Breast epithelium (tissue), 4 donors: ENCODE measurements at regions not wholly inside any gene's neighbourhood (a gene's known extent, or its start where the extent isn't known, plus 50 kb on each side); places are given as distances from the start of the nearest gene placed in this dataset.

Source experiments
- DNase-seq, 2 donors: peaks; one replicate each; pipeline ENCODE4 v3.0.0-alpha.2; 2019; ENCODE audit warnings: low spot score in 2 of 2
- H3K27ac ChIP-seq, 2 donors: fragments of 200-600 bp; sonication (generic) in 1 of 2; one replicate each; pipeline ENCODE4 v1.5.1; 2016 to 2019; ENCODE audit warnings: mild to moderate bottlenecking in 1 of 2
- H3K27me3 ChIP-seq, 2 donors: fragments of 200-600 bp; sonication (generic) in 1 of 2; one replicate each; pipeline versions ENCODE4 v1.5.1 to v1.6.0; 2017 to 2019; ENCODE audit warnings: control low read depth in 1 of 2, mild to moderate bottlenecking in 1 of 2
- H3K36me3 ChIP-seq: fragments of 200-600 bp; one replicate; pipeline ENCODE4 v1.5.1; 2019
- H3K4me1 ChIP-seq, 2 donors: fragments of 200-600 bp; sonication (generic); one replicate each; pipeline ENCODE4 v1.5.1; 2016 to 2019; ENCODE audit warnings: control low read depth in 1 of 2
- H3K4me3 ChIP-seq, 3 donors: fragments of 200-600 bp; sonication (generic); 1 replicate in 2 of 3; 2 replicates in 1 of 3; pipeline ENCODE4 v1.5.1; 2016 to 2019; ENCODE audit warnings: mild to moderate bottlenecking in 3 of 3, moderate library complexity in 2 of 3
- H3K9me3 ChIP-seq, 2 donors: fragments of 200-600 bp; sonication (generic) in 1 of 2; one replicate each; pipeline ENCODE4 v1.5.1; 2016 to 2019; ENCODE audit warnings: control low read depth in 1 of 2
- POLR2A ChIP-seq: fragments of 450-650 bp; IDR thresholded peaks from one replicate; pipeline ENCODE4 v1.6.1; 2016; ENCODE audit warnings: antibody characterized with exemption, mild to moderate bottlenecking, moderate library complexity
- POLR2AphosphoS5 ChIP-seq, 3 donors: sonication (generic); formaldehyde crosslinking; IDR thresholded peaks; one replicate each; pipeline ENCODE4 v1.6.1; 2017; ENCODE audit warnings: antibody characterized with exemption in 3 of 3
- intact Hi-C: fragments of 100-400 bp; cut with DNase I; formaldehyde crosslinking; loops from one replicate; pipeline ENCODE4 v1.15.1; 2023; ENCODE audit warnings: low total_unique reads
- TF ChIP-seq, protein P1 (sequence below), 3 donors: fragments of 450-650 bp; IDR thresholded peaks; one replicate each; pipeline ENCODE4 v1.5.1; 2016 to 2017; ENCODE audit warnings: antibody characterized with exemption in 3 of 3, mild to moderate bottlenecking in 3 of 3, moderate library complexity in 3 of 3

DNA sequence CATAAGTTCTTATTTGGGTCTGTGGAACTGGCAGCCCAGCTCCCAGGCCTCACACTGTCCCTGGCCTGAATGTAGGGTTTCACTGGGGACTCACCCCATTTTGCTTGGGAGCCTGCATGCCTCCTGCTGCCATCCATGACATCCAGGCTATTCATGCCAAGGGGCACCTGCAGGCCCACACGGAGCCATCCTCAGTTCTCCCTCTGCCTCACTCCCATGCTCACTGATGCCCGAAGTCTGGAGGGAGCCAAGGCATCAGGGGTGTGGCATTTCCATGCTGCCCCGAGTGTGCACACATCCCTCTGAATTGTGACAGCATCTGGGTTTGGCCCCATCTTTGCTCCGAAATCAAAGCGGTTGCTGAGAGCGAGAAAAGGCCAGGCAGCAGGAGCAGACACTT lies 67.4 kb upstream of the ZNF804A start:
- DNase-seq, result no peak
- intact Hi-C loops, result no loop called here

DNA sequence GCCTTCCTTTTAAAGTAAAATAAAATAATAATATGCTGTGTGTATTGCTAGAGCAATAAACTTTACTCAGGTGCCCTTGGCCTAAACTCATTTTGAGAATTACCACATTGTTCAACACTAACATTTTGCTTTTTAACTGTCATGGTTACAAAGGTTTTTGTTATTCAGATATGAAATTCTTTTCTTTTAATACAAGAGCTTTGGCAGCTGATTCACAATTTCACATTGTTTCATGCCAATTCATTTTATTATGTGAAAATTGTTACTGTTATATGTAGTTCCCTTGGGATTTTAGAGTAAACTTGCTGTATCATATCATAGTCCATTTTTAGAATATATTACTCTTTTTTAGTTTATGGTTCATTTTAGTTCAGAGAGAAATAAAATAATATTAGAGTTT lies 65.8 kb upstream of the ZNF804A start:
- no peak overlapping the region for H3K27ac ChIP-seq
- TF ChIP-seq POLR2AphosphoS5 (IDR thresholded peaks at IDR 0.05), result no peak
- no peak for TF ChIP-seq POLR2A
- TF ChIP-seq, protein P1, sequence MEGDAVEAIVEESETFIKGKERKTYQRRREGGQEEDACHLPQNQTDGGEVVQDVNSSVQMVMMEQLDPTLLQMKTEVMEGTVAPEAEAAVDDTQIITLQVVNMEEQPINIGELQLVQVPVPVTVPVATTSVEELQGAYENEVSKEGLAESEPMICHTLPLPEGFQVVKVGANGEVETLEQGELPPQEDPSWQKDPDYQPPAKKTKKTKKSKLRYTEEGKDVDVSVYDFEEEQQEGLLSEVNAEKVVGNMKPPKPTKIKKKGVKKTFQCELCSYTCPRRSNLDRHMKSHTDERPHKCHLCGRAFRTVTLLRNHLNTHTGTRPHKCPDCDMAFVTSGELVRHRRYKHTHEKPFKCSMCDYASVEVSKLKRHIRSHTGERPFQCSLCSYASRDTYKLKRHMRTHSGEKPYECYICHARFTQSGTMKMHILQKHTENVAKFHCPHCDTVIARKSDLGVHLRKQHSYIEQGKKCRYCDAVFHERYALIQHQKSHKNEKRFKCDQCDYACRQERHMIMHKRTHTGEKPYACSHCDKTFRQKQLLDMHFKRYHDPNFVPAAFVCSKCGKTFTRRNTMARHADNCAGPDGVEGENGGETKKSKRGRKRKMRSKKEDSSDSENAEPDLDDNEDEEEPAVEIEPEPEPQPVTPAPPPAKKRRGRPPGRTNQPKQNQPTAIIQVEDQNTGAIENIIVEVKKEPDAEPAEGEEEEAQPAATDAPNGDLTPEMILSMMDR (IDR thresholded peaks at IDR 0.05), result no peak
- peaks cover 26 to 27% of the 10 kb centered on the region in 2 donors for H3K9me3 ChIP-seq
- intact Hi-C loops, result no loop called here
- H3K4me1 ChIP-seq, result no peaks in the 10 kb centered on the region
- H3K27me3 ChIP-seq, result no peaks in the 10 kb centered on the region
- no peak for DNase-seq
- no peaks in the 10 kb centered on the region for H3K36me3 ChIP-seq
- no peak overlapping the region for H3K4me3 ChIP-seq

More for the DNA sequence above, 67.4 kb upstream of the ZNF804A start:
- no peak overlapping the region for H3K4me3 ChIP-seq
- no peak for TF ChIP-seq POLR2AphosphoS5 (IDR thresholded peaks at IDR 0.05)
- TF ChIP-seq, protein P1 (IDR thresholded peaks at IDR 0.05), result no peak
- no peak for TF ChIP-seq POLR2A
- H3K27ac ChIP-seq, result no peak overlapping the region
- no peaks in the 10 kb centered on the region for H3K27me3 ChIP-seq
- no peaks in the 10 kb centered on the region for H3K4me1 ChIP-seq
- H3K9me3 ChIP-seq, result peaks cover 31 to 32% of the 10 kb centered on the region in 2 donors
- H3K36me3 ChIP-seq, result no peaks in the 10 kb centered on the region

GRCh38 chr2:184534986-184535385 lies 63.3 kb upstream of the ZNF804A start:
- TF ChIP-seq, protein P1 (IDR thresholded peaks at IDR 0.05), result no peak
- TF ChIP-seq POLR2AphosphoS5 (IDR thresholded peaks at IDR 0.05) (no peak), POLR2A (no peak)
- intact Hi-C loops, result no loop called here
- Histone ChIP-seq H3K4me3 (no peak overlapping the region), H3K27ac (no peak overlapping the region), H3K4me1 (no peaks in the 10 kb centered on the region), H3K27me3 (no peaks in the 10 kb centered on the region), H3K9me3 (peaks cover 1 to 10% of the 10 kb centered on the region in 2 donors), H3K36me3 (no peaks in the 10 kb centered on the region)
- DNase-seq, result no peak

- Histone ChIP-seq H3K4me1 (no peaks in the 10 kb centered on the region), H3K36me3 (no peaks in the 10 kb centered on the region), H3K27ac (no peak overlapping the region), H3K4me3 (no peak overlapping the region), H3K27me3 (no peaks in the 10 kb centered on the region), H3K9me3 (no peaks in the 10 kb centered on the region)
- TF ChIP-seq, protein P1 (IDR thresholded peaks at IDR 0.05), result no peak
- TF ChIP-seq POLR2A (no peak), POLR2AphosphoS5 (IDR thresholded peaks at IDR 0.05) (no peak)
- DNase-seq, result no peak
- intact Hi-C loops, result loop anchor here (5.0 kb wide), 1 partner anchor 817 kb away; no protein-coding TSS in a partner anchor
Observed at GRCh38 chr2:184540246-184540789, 58.0 kb upstream of the ZNF804A start.

DNA sequence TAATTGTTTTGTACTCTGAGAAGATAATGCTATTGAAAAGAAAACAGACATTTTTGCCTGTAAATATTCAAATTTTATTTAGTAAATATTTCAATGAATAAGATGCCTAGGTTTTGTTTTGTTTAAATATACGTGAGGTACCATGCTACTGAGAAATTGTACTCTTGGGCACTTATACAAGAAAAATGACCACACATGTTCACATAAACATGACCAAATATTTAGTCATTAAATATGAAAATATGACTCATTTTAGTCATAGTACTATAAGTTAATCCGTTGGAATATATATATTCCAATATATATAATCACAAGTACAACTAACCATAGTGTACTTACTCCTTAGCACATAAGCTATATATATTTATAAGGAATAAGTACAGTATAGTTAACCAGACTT lies 56.7 kb upstream of the ZNF804A start:
- H3K4me1 ChIP-seq, result no peaks in the 10 kb centered on the region
- intact Hi-C loops, result loop anchor here (5.0 kb wide), 1 partner anchor 816 kb away; no protein-coding TSS in a partner anchor
- DNase-seq, result no peak
- no peaks in the 10 kb centered on the region for H3K36me3 ChIP-seq
- TF ChIP-seq, protein P1 (IDR thresholded peaks at IDR 0.05), result no peak
- no peak for TF ChIP-seq POLR2AphosphoS5 (IDR thresholded peaks at IDR 0.05)
- TF ChIP-seq POLR2A, result no peak
- H3K4me3 ChIP-seq, result no peak overlapping the region
- H3K27me3 ChIP-seq, result no peaks in the 10 kb centered on the region
- H3K9me3 ChIP-seq, result no peaks in the 10 kb centered on the region
- no peak overlapping the region for H3K27ac ChIP-seq
